ENCODE measurements at regions not wholly inside any gene's neighbourhood (a gene's known extent, or its start where the extent isn't known, plus 50 kb on each side); places are given as distances from the start of the nearest gene placed in this dataset.

- Mint-ChIP-seq H3K27ac (no peak overlapping the region), H3K4me3 (no peak overlapping the region), H3K36me3 (ENCODE audit: low read depth) (no peaks in the 10 kb centered on the region), H3K9me3 (ENCODE audit: low read depth) (no peaks in the 10 kb centered on the region), H3K27me3 (no peaks in the 10 kb centered on the region), H3K4me1 (no peaks in the 10 kb centered on the region)
- ATAC-seq (no peak), DNase-seq (no peak)
- ChIA-PET CTCF (no interaction called here), POLR2A (no interaction called here)
- intact Hi-C loops (cut with DNase I, micrococcal nuclease), result no loop called here
Observed at GRCh38 chr5:68911840-68912690, 181.7 kb upstream of the SLC30A5 start.

GRCh38 chr5:68915079-68915478, 178.7 kb upstream of the SLC30A5 start:
- H3K27ac Mint-ChIP-seq, result no peak overlapping the region
- no peaks in the 10 kb centered on the region for H3K36me3 Mint-ChIP-seq (ENCODE audit: low read depth)
- H3K4me3 Mint-ChIP-seq, result no peak overlapping the region
- CTCF ChIA-PET, result interaction anchor here (0.5 kb wide), 1 partner anchor 17 kb away, joined by 3 read pairs; no protein-coding TSS in a partner anchor
- POLR2A ChIA-PET, result no interaction called here
- H3K9me3 Mint-ChIP-seq (ENCODE audit: low read depth), result no peaks in the 10 kb centered on the region
- H3K27me3 Mint-ChIP-seq, result no peaks in the 10 kb centered on the region
- intact Hi-C loops (cut with DNase I, micrococcal nuclease), result no loop called here
- DNase-seq, result no peak
- H3K4me1 Mint-ChIP-seq, result no peaks in the 10 kb centered on the region
- no peak for ATAC-seq

GRCh38 chr5:68918306-68918705, 175.5 kb upstream of the SLC30A5 start:
- intact Hi-C loops (cut with DNase I, micrococcal nuclease), result no loop called here
- H3K9me3 Mint-ChIP-seq (ENCODE audit: low read depth), result peaks cover 2% of the 10 kb centered on the region
- H3K27ac Mint-ChIP-seq, result no peak overlapping the region
- ChIA-PET CTCF (no interaction called here), POLR2A (no interaction called here)
- no peaks in the 10 kb centered on the region for H3K27me3 Mint-ChIP-seq
- H3K4me3 Mint-ChIP-seq, result no peak overlapping the region
- DNase-seq, result no peak
- no peaks in the 10 kb centered on the region for H3K4me1 Mint-ChIP-seq
- ATAC-seq, result no peak
- H3K36me3 Mint-ChIP-seq (ENCODE audit: low read depth), result no peaks in the 10 kb centered on the region

DNA sequence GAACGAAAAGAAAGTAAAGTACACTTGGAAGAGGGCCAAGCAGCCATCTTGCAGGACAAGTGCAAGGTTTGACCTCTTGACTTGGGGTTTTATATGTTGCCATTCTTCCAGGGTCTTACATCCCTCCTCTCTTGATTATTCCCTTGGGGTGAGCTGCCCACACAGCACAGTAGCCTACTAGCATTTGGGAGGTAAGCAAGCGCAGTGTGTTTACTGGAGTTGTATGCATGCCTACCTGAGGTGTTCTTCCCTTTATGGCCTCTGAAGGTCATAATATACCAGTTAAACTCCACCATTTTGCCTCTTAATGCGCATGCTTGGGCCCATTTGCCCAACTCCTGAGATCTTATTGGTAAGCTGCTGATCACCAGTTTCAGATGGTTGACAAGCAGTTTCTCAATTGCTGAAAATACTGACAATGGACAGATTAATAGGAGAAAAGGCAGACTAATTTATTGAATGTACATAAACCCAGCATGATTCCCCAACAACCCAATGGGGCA, 173.8 kb upstream of the SLC30A5 start:
- ChIA-PET POLR2A (no interaction called here), CTCF (no interaction called here)
- ATAC-seq, result no peak
- intact Hi-C loops (cut with DNase I, micrococcal nuclease), result no loop called here
- Mint-ChIP-seq H3K9me3 (ENCODE audit: low read depth) (peaks cover 2% of the 10 kb centered on the region), H3K27me3 (no peaks in the 10 kb centered on the region), H3K36me3 (ENCODE audit: low read depth) (no peaks in the 10 kb centered on the region), H3K4me1 (no peaks in the 10 kb centered on the region), H3K4me3 (no peak overlapping the region), H3K27ac (no peak overlapping the region)
- DNase-seq, result no peak

GRCh38 chr5:68920888-68921287, 172.9 kb upstream of the SLC30A5 start:
- POLR2A ChIA-PET, result no interaction called here
- H3K4me3 Mint-ChIP-seq, result no peak overlapping the region
- H3K27ac Mint-ChIP-seq, result no peak overlapping the region
- H3K36me3 Mint-ChIP-seq (ENCODE audit: low read depth), result no peaks in the 10 kb centered on the region
- intact Hi-C loops (cut with DNase I, micrococcal nuclease), result no loop called here
- CTCF ChIA-PET, result no interaction called here
- DNase-seq, result no peak
- peaks cover 2% of the 10 kb centered on the region for H3K9me3 Mint-ChIP-seq (ENCODE audit: low read depth)
- no peaks in the 10 kb centered on the region for H3K27me3 Mint-ChIP-seq
- no peak for ATAC-seq
- H3K4me1 Mint-ChIP-seq, result no peaks in the 10 kb centered on the region

GRCh38 chr5:68922172-68922987, 171.4 kb upstream of the SLC30A5 start:
- Mint-ChIP-seq H3K36me3 (ENCODE audit: low read depth) (no peaks in the 10 kb centered on the region), H3K9me3 (ENCODE audit: low read depth) (peaks cover 2% of the 10 kb centered on the region), H3K4me3 (no peak overlapping the region), H3K27ac (no peak overlapping the region), H3K4me1 (no peaks in the 10 kb centered on the region), H3K27me3 (no peaks in the 10 kb centered on the region)
- POLR2A ChIA-PET, result no interaction called here
- no peak for ATAC-seq
- DNase-seq, result no peak
- intact Hi-C loops (cut with DNase I, micrococcal nuclease), result no loop called here
- CTCF ChIA-PET, result interaction anchor here (0.7 kb wide), 1 partner anchor 12 kb away, joined by 3 read pairs; no protein-coding TSS in a partner anchor

- CTCF ChIA-PET, result no interaction called here
- H3K27me3 Mint-ChIP-seq, result no peaks in the 10 kb centered on the region
- intact Hi-C loops (cut with DNase I, micrococcal nuclease), result no loop called here
- ATAC-seq (no peak), DNase-seq (no peak)
- H3K36me3 Mint-ChIP-seq (ENCODE audit: low read depth), result no peaks in the 10 kb centered on the region
- no peak overlapping the region for H3K27ac Mint-ChIP-seq
- POLR2A ChIA-PET, result no interaction called here
- H3K9me3 Mint-ChIP-seq (ENCODE audit: low read depth), result peaks cover 2% of the 10 kb centered on the region
- H3K4me3 Mint-ChIP-seq, result no peak overlapping the region
- no peaks in the 10 kb centered on the region for H3K4me1 Mint-ChIP-seq
Observed at GRCh38 chr5:68924481-68925145, 169.2 kb upstream of the SLC30A5 start.

DNA sequence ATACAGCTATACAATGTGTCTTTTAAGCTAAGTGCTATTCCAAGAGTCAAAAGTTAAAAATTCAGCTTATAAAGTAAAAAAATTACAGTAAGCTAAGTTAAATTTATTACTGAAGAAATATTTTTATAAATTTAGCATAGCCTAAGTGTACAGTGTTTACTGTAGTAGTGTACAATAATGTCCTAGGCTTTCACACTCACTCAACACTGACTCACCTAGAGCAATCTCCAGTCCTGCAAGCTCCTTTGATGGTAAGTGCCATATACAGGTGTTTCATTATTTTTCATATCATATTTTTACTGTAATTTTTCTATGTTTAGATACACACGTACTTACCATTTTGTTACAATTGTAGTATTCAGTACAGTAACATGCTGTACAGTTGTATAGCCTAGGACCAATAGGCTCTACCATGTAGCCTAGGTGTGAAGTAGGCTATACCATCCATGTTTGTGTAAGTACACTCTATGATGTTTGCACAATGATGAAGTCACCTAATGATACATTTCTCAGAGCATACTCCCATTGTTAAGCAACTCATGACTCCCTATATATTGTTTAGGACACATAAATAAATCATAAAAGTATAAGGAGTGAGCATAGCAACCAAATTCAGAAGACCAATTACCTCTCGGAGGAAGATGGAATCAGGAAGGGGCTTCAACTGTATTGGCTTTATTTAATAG, 165.1 kb upstream of the SLC30A5 start:
- CTCF ChIA-PET, result no interaction called here

GRCh38 chr5:68930139-68930538, 163.7 kb upstream of the SLC30A5 start:
- no peaks in the 10 kb centered on the region for H3K27me3 Mint-ChIP-seq
- DNase-seq, result no peak
- intact Hi-C loops (cut with DNase I, micrococcal nuclease), result no loop called here
- ChIA-PET POLR2A (no interaction called here), CTCF (no interaction called here)
- H3K4me3 Mint-ChIP-seq, result no peak overlapping the region
- H3K4me1 Mint-ChIP-seq, result no peaks in the 10 kb centered on the region
- peaks cover 22% of the 10 kb centered on the region for H3K9me3 Mint-ChIP-seq (ENCODE audit: low read depth)
- no peak for ATAC-seq
- H3K36me3 Mint-ChIP-seq (ENCODE audit: low read depth), result peaks cover 3% of the 10 kb centered on the region
- H3K27ac Mint-ChIP-seq, result no peak overlapping the region

More for the DNA sequence above, 165.1 kb upstream of the SLC30A5 start:
- peaks cover 17% of the 10 kb centered on the region for H3K9me3 Mint-ChIP-seq (ENCODE audit: low read depth)
- no peak overlapping the region for H3K4me3 Mint-ChIP-seq
- intact Hi-C loops (cut with DNase I, micrococcal nuclease), result no loop called here
- no peak for ATAC-seq
- no peak for DNase-seq
- H3K4me1 Mint-ChIP-seq, result no peaks in the 10 kb centered on the region
- POLR2A ChIA-PET, result interaction anchor here (0.6 kb wide), 1 partner anchor 29 kb away, joined by 3 read pairs; no protein-coding TSS in a partner anchor
- H3K36me3 Mint-ChIP-seq (ENCODE audit: low read depth), result peaks cover 3% of the 10 kb centered on the region
- H3K27ac Mint-ChIP-seq, result no peak overlapping the region
- H3K27me3 Mint-ChIP-seq, result no peaks in the 10 kb centered on the region

DNA sequence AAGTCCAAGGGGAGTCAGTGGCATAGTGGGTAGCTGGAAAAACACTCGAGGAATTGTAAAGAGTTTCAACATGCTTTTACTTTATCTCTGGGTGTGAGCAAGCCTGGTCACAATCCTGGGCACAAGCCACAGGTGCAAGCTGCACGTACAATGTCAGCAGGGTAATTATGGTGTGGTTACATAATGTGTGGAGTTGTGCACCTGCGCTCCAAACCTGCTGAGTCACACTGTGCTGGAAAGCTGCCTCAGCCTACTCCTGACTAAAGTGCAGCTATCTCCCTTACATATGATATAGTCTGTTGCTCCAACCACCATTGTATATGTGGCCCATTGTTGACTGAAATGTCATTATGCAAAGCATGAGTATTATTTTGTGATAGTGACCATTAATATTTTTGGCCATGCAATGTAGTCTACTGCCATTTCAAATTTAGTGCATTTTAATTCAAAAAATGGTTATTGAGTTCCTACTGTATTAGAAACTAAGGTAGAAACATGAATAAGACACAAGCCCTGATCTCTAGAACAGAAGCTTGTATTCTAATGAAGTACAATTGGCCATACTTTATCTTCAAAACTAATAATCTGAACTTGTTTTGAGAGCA, 160.9 kb upstream of the SLC30A5 start:
- no peaks in the 10 kb centered on the region for H3K4me1 Mint-ChIP-seq
- H3K4me3 Mint-ChIP-seq, result no peak overlapping the region
- peaks cover 3% of the 10 kb centered on the region for H3K36me3 Mint-ChIP-seq (ENCODE audit: low read depth)
- H3K27ac Mint-ChIP-seq, result no peak overlapping the region
- ATAC-seq (no peak), DNase-seq (peak; percentile 37)
- ChIA-PET CTCF (interaction anchor here (0.6 kb wide), 1 partner anchor 38 kb away, joined by 3 read pairs; no protein-coding TSS in a partner anchor), POLR2A (no interaction called here)
- H3K27me3 Mint-ChIP-seq, result no peaks in the 10 kb centered on the region
- intact Hi-C loops (cut with DNase I, micrococcal nuclease), result no loop called here
- peaks cover 22% of the 10 kb centered on the region for H3K9me3 Mint-ChIP-seq (ENCODE audit: low read depth)

GRCh38 chr5:68942169-68942568, 151.6 kb upstream of the SLC30A5 start:
- Mint-ChIP-seq H3K4me1 (no peaks in the 10 kb centered on the region), H3K4me3 (no peak overlapping the region), H3K27me3 (peaks cover 2% of the 10 kb centered on the region), H3K36me3 (ENCODE audit: low read depth) (no peaks in the 10 kb centered on the region), H3K27ac (no peak overlapping the region), H3K9me3 (ENCODE audit: low read depth) (peaks cover 7% of the 10 kb centered on the region)
- ATAC-seq (no peak), DNase-seq (no peak)
- ChIA-PET POLR2A (no interaction called here), CTCF (interaction anchor here (0.7 kb wide), 1 partner anchor 455 kb away, joined by 4 read pairs; no protein-coding TSS in a partner anchor)
- intact Hi-C loops (cut with DNase I, micrococcal nuclease), result no loop called here
